ENCODE measurements at regions not wholly inside any gene's neighbourhood (a gene's known extent, or its start where the extent isn't known, plus 50 kb on each side); places are given as distances from the start of the nearest gene placed in this dataset.

GRCh38 chr4:108291137-108291536 lies 122.4 kb upstream of the LEF1 start:
- TF ChIP-seq CTCF (IDR thresholded peaks at IDR 0.05) (no peak), POLR2A (IDR thresholded peaks at IDR 0.05; ENCODE audit: low read depth) (no peak), POLR2AphosphoS5 (IDR thresholded peaks at IDR 0.05) (no peak)

All from esophagus muscularis mucosa (tissue), 3 donors.